GM19238 (cell line): ENCODE measurements at regions not wholly inside any gene's neighbourhood (a gene's known extent, or its start where the extent isn't known, plus 50 kb on each side); places are given as distances from the start of the nearest gene placed in this dataset.

Experiments used
- DNase-seq: peaks from one replicate; pipeline ENCODE4 v3.0.0; 2011; ENCODE audit warnings: low spot score; ENCODE audit not compliant: insufficient read length

DNA sequence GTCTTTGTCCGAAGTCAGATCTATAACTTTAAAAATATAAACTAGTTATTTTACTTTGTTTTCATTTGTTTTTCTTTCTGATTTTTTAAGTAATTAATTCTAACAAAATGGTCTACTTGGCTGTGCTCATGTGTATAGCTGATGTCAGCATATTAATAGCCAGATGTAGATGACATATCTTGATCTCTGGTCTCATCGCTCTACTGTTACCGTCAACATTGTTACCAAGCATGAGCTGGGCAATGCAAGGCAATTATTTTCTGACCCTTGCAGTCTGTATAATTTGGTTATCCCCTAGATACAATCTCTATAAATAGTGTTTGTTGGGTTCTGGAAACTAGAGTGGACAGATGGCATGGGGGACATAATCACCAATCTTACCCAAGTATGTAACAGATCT, 151.6 kb upstream of the PTPRK start:
- no peak for DNase-seq

GRCh38 chr6:128667339-128667858, 147.0 kb upstream of the PTPRK start:
- no peak for DNase-seq

DNA sequence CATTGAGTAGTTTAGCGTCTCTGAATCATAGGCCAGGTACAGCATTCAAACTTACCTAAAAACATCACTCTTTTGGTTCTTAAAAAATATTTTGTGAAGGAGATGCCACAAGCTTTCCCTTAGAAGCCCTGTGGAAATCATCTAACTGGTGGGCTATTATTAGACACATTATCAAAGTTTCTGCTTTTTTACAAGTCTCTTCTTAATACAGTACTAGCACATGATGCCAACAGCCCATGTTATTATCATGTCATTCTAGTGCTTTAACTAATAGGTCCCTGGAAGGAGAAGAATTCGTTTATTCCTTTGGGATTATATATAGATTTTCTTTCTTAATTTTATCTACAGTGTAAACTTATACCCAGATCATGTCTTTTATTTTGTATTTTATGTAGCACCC, 146.0 kb upstream of the PTPRK start:
- DNase-seq = no peak

DNA sequence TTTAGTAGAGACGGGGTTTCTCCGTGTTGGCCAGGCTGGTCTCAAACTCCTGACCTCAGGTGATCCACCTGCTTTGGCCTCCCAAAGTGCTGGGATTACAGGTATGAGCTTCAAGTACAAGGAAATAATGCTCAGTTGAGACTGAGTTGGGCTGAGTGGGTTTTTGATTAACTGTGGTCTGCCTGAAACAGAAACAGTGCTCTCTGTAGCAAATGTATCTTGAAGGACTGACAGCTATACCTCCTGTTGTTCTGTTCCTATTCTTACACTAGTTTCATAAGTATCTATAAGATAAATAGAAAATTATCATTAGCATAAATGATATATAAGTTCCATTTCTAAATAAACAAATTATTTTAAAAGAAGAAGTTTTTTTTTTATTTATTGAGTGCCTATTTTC, 142.8 kb upstream of the PTPRK start:
- DNase-seq = no peak

DNA sequence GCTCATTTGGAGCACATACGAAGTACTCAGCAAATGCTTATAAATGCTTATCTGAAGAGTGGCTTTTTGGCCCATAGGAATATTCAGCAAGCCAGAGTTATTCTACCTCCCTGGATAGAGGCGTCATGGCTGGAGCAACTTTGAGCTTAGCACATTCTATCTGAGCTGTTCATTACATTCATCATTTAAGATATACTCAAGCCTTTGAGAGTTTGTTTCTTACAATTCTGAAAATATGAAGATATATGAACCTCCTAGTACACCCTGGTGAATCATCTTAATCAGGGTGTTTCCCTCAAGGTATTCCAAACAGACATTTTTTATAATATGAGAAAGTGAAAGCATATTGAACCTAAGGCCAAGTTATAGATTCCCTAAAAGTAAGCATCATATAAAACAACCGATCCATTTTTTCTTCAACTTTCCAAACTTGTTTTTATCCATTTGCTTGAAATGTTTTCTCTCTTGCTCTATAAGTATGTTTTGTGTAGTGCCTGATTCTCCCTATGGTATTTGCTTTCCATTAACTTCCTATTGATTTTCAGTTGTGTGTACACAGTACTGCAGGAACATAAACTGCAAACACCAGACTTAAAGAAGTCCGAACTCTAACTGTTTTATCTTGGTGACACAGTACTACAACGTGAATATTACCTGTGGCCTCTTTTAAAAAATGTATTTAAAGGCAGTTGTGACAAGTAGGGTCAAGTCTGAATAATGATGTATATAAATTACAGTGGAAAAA, 139.7 kb upstream of the PTPRK start:
- DNase-seq = no peak

DNA sequence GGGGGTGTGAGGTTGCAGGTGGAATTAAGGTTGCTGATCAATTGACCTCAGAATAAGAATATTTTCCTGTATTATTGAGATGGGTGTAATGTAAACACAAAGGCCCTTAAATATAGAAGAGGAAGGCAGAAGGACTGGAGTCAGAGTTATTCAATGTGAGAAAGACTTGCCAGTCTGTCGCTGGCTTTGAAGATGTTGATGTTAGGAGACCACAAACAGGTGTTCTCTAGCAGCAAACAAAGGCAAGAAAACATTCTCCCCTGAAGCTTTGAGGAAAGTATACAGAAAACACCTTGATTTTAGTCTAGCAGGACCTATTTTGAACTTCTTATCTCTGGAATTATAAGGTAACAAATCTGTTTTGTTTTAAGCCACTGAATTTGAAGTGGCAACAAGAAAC, 138.9 kb upstream of the PTPRK start:
- no peak for DNase-seq

DNA sequence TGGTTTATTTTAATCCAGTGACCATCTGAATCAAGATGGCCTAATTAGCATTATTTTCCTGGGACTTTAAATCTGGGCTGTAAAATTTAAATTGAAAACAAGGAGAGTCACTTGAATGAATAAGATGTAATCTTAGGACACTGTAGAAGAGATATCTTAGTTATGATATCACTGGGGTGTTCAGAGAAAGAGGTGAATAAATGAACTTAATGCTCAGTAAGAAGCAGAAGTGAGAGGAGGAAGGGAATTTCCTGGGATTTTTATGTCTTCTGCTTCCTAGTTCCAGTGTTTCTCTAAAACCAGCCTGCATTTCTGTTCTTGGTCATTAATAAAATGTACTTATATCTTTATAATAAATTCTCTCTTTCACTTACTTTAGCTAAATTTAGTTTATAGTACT, 136.8 kb upstream of the PTPRK start:
- no peak for DNase-seq

DNA sequence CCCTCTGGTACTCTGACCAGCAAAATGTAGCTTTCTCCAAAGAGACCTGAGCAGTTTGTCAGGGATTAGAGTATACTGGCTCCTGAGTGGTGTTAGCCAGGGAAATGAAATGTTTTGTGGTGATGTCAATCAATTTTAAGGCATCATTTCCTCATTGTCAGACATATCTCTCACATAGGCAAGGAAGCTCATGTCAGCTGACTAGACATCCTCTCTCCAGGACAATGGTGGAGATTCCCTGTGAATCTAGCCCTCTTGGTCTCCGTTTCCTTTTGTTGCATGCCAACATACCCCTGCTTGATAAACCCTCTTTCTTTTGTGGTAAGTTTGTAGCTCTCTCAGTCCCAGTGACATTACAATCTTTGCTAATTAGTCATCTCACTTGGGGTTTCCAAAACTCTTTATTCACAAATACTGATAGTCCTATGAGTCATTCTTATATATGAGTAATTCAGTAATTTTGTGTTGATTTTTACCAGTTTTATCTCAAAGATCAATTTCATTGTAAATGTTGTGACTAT, 135.6 kb upstream of the PTPRK start:
- DNase-seq = no peak

GRCh38 chr6:128648022-128648598, 127.7 kb upstream of the PTPRK start:
- no peak for DNase-seq

DNA sequence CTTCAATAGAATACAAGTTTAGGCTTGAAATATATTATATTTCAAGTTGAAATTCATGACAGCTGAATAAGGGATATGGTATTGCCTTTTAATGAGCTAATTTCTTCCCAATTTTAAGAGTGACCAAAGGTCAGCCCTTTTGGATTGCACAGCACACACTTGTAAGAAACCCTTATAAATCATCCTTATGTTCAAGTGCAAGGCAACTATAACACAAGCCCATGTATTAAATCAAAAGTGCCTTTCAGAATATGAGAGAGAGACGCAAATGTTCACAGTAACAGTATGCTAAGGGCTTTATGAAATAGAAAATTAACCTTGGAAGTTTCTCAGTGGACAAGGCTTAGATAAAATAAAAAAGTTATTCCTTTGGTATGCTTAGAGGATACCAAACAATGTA, 121.7 kb upstream of the PTPRK start:
- DNase-seq = no peak

DNA sequence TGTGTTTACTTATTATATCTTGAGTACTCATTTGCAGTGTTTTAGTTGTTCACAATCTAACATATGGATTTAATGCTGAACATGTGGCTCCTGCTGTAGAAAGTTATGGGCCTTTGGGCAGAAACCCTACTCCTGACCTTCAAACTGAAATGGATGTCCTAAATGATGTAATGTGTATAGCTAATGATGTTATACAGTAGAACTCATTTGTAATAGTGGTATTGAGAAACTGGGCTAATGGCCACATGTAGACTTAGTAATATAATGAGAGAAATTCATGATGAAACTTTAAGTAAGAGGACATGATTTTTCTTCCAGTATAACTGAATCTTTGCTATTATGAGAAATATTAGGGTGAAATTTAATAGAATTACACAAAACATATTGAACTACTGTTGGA, 121.3 kb upstream of the PTPRK start:
- no peak for DNase-seq

DNA sequence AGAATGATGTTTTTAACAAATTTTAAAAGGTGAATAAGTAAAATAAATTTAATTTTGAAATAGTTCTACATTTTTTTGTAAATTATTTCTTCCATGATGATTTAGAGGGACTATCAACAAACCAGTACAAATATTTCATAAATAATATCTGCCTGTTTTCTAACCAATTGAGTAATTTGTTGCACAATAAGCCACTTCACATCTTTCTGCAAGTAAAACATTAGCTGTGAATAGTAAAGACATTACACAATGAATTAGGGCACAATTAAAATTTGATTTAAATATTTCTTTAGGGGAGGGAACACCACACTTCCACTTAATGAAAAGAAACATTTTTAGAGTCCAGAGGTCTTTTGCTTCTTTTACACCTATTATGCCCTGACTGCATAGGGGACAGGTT, 118.4 kb upstream of the PTPRK start:
- no peak for DNase-seq

DNA sequence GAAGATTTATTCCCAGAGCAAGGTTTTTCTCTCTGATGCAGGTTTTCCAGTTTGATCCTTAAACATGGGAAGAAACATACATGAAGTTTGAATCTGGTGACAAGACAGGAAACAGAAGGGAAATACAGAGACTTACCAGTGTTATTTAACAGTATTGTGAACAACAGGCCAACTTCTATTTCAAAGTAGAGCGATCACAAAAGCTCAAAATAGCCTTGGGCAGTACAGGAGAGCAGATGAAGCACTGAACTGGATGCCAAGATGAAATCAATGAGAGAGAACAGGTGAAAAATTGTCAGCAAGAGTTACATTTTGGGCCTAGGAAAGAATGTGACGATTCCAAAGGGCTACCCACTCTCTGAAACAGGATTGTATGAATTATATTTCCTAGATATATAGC, 114.8 kb upstream of the PTPRK start:
- DNase-seq = no peak

- DNase-seq = no peak
Measured at GRCh38 chr6:128632131-128632530, 111.7 kb upstream of the PTPRK start.

- no peak for DNase-seq
Measured at GRCh38 chr6:128631031-128631430, 110.6 kb upstream of the PTPRK start.

DNA sequence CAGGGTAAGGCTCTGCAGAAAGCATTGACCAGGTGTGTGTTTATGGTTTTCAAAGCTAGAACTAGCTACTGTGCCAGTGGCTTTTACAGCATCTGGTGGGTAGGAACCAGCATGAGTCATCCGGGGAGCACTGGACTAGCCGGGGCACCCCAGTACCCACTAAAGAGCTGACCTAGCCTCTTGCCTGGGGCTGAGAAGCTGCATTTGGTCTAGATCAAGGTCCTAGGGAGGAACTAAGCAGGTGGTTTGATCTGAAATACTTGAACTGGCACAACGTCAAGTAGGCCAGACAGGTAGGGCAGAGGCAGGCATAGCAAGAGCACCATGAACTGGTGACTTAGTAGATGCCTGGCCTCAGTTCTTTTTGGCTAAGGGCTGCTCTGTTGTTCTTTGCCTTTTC, 109.8 kb upstream of the PTPRK start:
- no peak for DNase-seq

DNA sequence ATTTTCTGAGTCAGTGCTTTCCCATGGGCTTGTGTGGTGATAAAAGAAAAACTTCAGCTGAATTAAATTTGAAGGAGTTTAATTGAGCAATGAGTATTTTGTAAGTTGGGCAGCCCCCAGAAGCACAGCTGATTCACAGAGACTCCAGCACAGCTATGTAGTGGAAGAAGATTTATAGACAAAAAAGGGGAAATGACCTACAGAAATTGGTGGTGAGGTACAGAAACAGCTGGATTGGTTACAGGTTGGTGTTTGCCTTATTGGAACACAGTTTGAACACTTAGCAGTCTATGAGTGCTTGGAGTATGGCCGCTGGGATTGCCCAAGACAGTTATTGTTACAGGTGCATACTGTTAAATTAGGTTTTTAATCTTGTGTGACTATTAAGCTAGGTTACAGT, 96.9 kb upstream of the PTPRK start:
- DNase-seq = no peak

GRCh38 chr6:128616342-128616741, 95.9 kb upstream of the PTPRK start:
- DNase-seq = no peak

DNA sequence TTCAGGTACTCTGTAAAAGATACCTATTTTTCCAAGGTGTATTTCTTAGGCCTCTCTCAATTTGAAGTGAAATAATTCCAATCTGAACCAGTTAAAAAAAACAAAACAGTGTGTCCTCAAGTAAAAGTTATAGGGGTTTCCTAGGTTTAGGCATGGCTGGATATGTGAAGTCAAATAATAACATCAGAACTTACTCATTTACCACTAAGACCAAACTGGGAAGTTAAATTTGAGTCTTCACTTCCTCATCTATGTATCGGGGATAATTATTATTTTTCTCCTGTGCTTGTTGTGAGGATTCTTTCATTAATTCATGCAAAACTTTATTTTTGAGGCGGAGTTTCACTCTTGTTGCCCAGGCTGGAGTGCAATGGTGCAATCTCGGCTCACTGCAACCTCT, 86.2 kb upstream of the PTPRK start:
- no peak for DNase-seq

GRCh38 chr6:128605961-128606360, 85.6 kb upstream of the PTPRK start:
- no peak for DNase-seq

DNA sequence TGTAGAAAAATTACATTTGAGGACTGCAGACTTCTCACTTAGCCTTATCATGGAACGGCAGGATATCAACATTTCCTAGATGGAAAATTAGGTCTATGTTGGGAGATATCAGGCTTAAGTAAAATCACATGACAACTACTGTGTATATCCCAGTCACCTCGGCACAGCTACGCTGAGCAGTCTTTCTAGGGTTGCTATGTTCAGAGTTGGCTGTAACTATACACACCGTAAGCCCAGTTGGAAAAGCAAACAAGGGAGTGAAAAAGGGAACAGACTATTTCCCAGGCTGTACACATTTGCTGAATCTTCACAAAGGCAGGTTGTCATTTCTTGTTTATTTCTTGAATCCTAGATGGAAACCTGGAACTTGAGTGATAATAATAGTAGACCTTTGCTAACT, 80.7 kb upstream of the PTPRK start:
- DNase-seq = no peak

- no peak for DNase-seq
Measured at GRCh38 chr6:128600397-128600951, 80.1 kb upstream of the PTPRK start.

GRCh38 chr6:128599036-128599435, 78.6 kb upstream of the PTPRK start:
- DNase-seq = no peak
